Mesenchymal stem cell (in vitro differentiated cells and primary cell): ENCODE measurements at regions not wholly inside any gene's neighbourhood (a gene's known extent, or its start where the extent isn't known, plus 50 kb on each side); places are given as distances from the start of the nearest gene placed in this dataset.
A peak's percentile ranks its signal among the peaks of the same experiment; 100 is the strongest.

Source experiments
- DNase-seq: peaks from one replicate; pipeline ENCODE4 v3.0.0-alpha.2; 2013
- H2AFZ ChIP-seq: one replicate; pipeline ENCODE4 v1.6.1; 2013; ENCODE audit warnings: low read depth, mild to moderate bottlenecking, control low read depth, inconsistent platforms, low read length, moderate library complexity
- H2AK5ac ChIP-seq: 2 replicates; pipeline ENCODE4 v1.6.1; 2013; ENCODE audit warnings: low read length, moderate library complexity, mild to moderate bottlenecking, inconsistent platforms; ENCODE audit not compliant: severe bottlenecking
- H2BK120ac ChIP-seq: one replicate; pipeline ENCODE4 v1.6.1; 2013; ENCODE audit warnings: low read depth, mild to moderate bottlenecking, inconsistent platforms, low read length, moderate library complexity
- H2BK12ac ChIP-seq, 2 experiments: one replicate each; pipeline ENCODE4 v1.6.1; 2013; ENCODE audit warnings: inconsistent platforms in 2 of 2, low read length in 2 of 2, mild to moderate bottlenecking in 2 of 2, moderate library complexity in 2 of 2, control low read depth in 1 of 2
- H2BK15ac ChIP-seq: one replicate; pipeline ENCODE4 v1.6.1; 2013; ENCODE audit warnings: mild to moderate bottlenecking, low read depth, inconsistent platforms; ENCODE audit not compliant: poor library complexity, severe bottlenecking
- H2BK5ac ChIP-seq: 2 replicates; pipeline ENCODE4 v1.6.1; 2013; ENCODE audit warnings: low read depth, mild to moderate bottlenecking, low read length, control low read depth, inconsistent platforms; ENCODE audit not compliant: poor library complexity, severe bottlenecking
- H3K14ac ChIP-seq, 2 experiments: one replicate each; pipeline ENCODE4 v1.6.1; 2013; ENCODE audit warnings: inconsistent platforms in 2 of 2, low read length in 2 of 2, control low read depth in 1 of 2, mild to moderate bottlenecking in 1 of 2, moderate library complexity in 1 of 2
- H3K18ac ChIP-seq, 2 experiments: one replicate each; pipeline ENCODE4 v1.6.1; 2013; ENCODE audit warnings: inconsistent platforms in 2 of 2, low read length in 2 of 2, control low read depth in 1 of 2, low read depth in 1 of 2, mild to moderate bottlenecking in 1 of 2
- H3K23ac ChIP-seq, 2 experiments: one replicate each; pipeline ENCODE4 v1.6.1; 2013; ENCODE audit warnings: inconsistent platforms in 2 of 2, low read length in 2 of 2, mild to moderate bottlenecking in 2 of 2, moderate library complexity in 2 of 2, control low read depth in 1 of 2
- H3K27ac ChIP-seq: 2 replicates; pipeline ENCODE4 v1.5.1; 2013; ENCODE audit warnings: mild to moderate bottlenecking, moderate library complexity, low read length, control low read depth, inconsistent platforms; ENCODE audit not compliant: poor library complexity, severe bottlenecking
- H3K27me3 ChIP-seq, 2 experiments: 2 replicates each; pipeline versions ENCODE4 v1.6.1 to v1.7.0; 2013; ENCODE audit warnings: low read length in 2 of 2, mild to moderate bottlenecking in 2 of 2, moderate library complexity in 2 of 2, control low read depth in 1 of 2, inconsistent platforms in 1 of 2; ENCODE audit not compliant: control insufficient read depth in 1 of 2, insufficient read depth in 1 of 2
- H3K36me3 ChIP-seq, 2 experiments: 2 replicates each; pipeline versions ENCODE4 v1.6.1 to v1.7.0; 2013; ENCODE audit warnings: low read length in 2 of 2, control low read depth in 1 of 2, inconsistent platforms in 1 of 2, low read depth in 1 of 2, mild to moderate bottlenecking in 1 of 2; ENCODE audit not compliant: insufficient read depth in 2 of 2, control insufficient read depth in 1 of 2
- H3K4ac ChIP-seq, 2 experiments: one replicate each; pipeline ENCODE4 v1.6.1; 2013; ENCODE audit warnings: inconsistent platforms in 2 of 2, low read length in 2 of 2, mild to moderate bottlenecking in 2 of 2, moderate library complexity in 2 of 2, control low read depth in 1 of 2, low read depth in 1 of 2
- H3K4me1 ChIP-seq: 2 replicates; pipeline ENCODE4 v1.6.1; 2013; ENCODE audit warnings: low read depth, low read length, control low read depth; ENCODE audit not compliant: control insufficient read depth, insufficient read depth
- H3K4me2 ChIP-seq: 2 replicates; pipeline ENCODE4 v1.6.1; 2013; ENCODE audit warnings: low read length, mild to moderate bottlenecking, inconsistent platforms; ENCODE audit not compliant: poor library complexity, severe bottlenecking
- H3K4me3 ChIP-seq, 2 experiments: 2 replicates each; pipeline versions ENCODE4 v1.5.1 to v1.7.0; 2013; ENCODE audit warnings: low read length in 2 of 2, mild to moderate bottlenecking in 2 of 2, control low read depth in 1 of 2, low read depth in 1 of 2; ENCODE audit not compliant: insufficient read depth in 1 of 2
- H3K79me1 ChIP-seq: replicated peaks from 2 replicates; pipeline ENCODE4 v1.6.1; 2013; ENCODE audit warnings: mild to moderate bottlenecking, control low read depth, low read length, inconsistent platforms; ENCODE audit not compliant: poor library complexity, severe bottlenecking
- H3K9ac ChIP-seq: 2 replicates; pipeline ENCODE4 v1.7.0; 2013; ENCODE audit warnings: mild to moderate bottlenecking, low read length, moderate library complexity
- H3K9me3 ChIP-seq: 2 replicates; pipeline ENCODE4 v1.7.0; 2013; ENCODE audit warnings: mild to moderate bottlenecking, low read length; ENCODE audit not compliant: control insufficient read depth
- H4K8ac ChIP-seq: one replicate; pipeline ENCODE4 v1.6.1; 2013; ENCODE audit warnings: inconsistent platforms, mild to moderate bottlenecking, low read length, moderate library complexity
- H4K91ac ChIP-seq: one replicate; pipeline ENCODE4 v1.6.1; 2013; ENCODE audit warnings: mild to moderate bottlenecking, low read length, inconsistent platforms
- WGBS: methylation state at CpG from one replicate; pipeline ENCODE4 v1.1.7; 2013; ENCODE audit warnings: mixed read lengths; 5-methylcytosine and 5-hydroxymethylcytosine counted together

GRCh38 chr2:15712551-15713342 is 121.1 kb downstream of the DDX1 start:
- Histone ChIP-seq H2BK15ac (no peak overlapping the region), H3K18ac (no peak overlapping the region), H3K14ac (no peak overlapping the region), H3K4ac (no peak overlapping the region), H2BK12ac (no peak overlapping the region), H4K91ac (no peak overlapping the region), H3K4me2 (no peak overlapping the region), H3K23ac (no peak overlapping the region), H3K79me1 (no peaks in the 10 kb centered on the region), H3K27me3 (peaks cover 8 to 17% of the 10 kb centered on the region in 2 experiments), H3K4me3 (no peak overlapping the region), H3K36me3 (peaks cover 0 to 4% of the 10 kb centered on the region in 2 experiments), H3K27ac (no peak overlapping the region), H2BK120ac (no peak overlapping the region), H2AK5ac (peak overlapping the region; percentile 27), H3K9ac (no peak overlapping the region), H3K4me1 (peaks cover 15% of the 10 kb centered on the region), H3K9me3 (no peaks in the 10 kb centered on the region), H4K8ac (no peak overlapping the region), H2BK5ac (no peak overlapping the region), H2AFZ (no peak overlapping the region)
- DNase-seq, result no peak
- WGBS, result 87% methylated on average over 6 of the region's 7 CpGs

- no peak overlapping the region for H3K27ac ChIP-seq
These were observed 121.8 kb downstream of the DDX1 start for GRCh38 chr2:15713475-15713874.

GRCh38 chr2:15714002-15714401 is 122.3 kb downstream of the DDX1 start:
- H2BK15ac ChIP-seq, result no peak overlapping the region
- WGBS, result 87% methylated on average over 5 of the region's 5 CpGs

More at GRCh38 chr2:15713475-15713874, 121.8 kb downstream of the DDX1 start:
- no peak overlapping the region for H3K9ac ChIP-seq
- no peak overlapping the region for H2AK5ac ChIP-seq
- DNase-seq, result no peak
- H3K9me3 ChIP-seq, result no peaks in the 10 kb centered on the region
- H2BK12ac ChIP-seq, result no peak overlapping the region
- H3K4ac ChIP-seq, result no peak overlapping the region
- no peak overlapping the region for H3K4me3 ChIP-seq
- 70% methylated on average over 3 of the region's 4 CpGs for WGBS
- H3K79me1 ChIP-seq, result no peaks in the 10 kb centered on the region
- H3K4me2 ChIP-seq, result no peak overlapping the region
- H2AFZ ChIP-seq, result no peak overlapping the region
- H2BK120ac ChIP-seq, result no peak overlapping the region
- no peak overlapping the region for H3K18ac ChIP-seq
- no peak overlapping the region for H2BK5ac ChIP-seq
- H4K8ac ChIP-seq, result no peak overlapping the region
- H3K23ac ChIP-seq, result no peak overlapping the region
- no peak overlapping the region for H2BK15ac ChIP-seq
- peaks cover 15% of the 10 kb centered on the region for H3K4me1 ChIP-seq
- H4K91ac ChIP-seq, result no peak overlapping the region
- H3K14ac ChIP-seq, result no peak overlapping the region
- H3K36me3 ChIP-seq, result peaks cover 0 to 4% of the 10 kb centered on the region in 2 experiments
- H3K27me3 ChIP-seq, result peaks cover 8 to 17% of the 10 kb centered on the region in 2 experiments

GRCh38 chr2:15714609-15715008 is 122.9 kb downstream of the DDX1 start:
- Histone ChIP-seq H3K4me1 (peaks cover 13% of the 10 kb centered on the region), H3K36me3 (peaks cover 0 to 4% of the 10 kb centered on the region in 2 experiments), H3K27me3 (peaks cover 8 to 17% of the 10 kb centered on the region in 2 experiments), H2AFZ (no peak overlapping the region), H3K9me3 (no peaks in the 10 kb centered on the region), H3K4me2 (no peak overlapping the region), H4K8ac (no peak overlapping the region), H2BK5ac (no peak overlapping the region), H3K9ac (no peak overlapping the region), H3K14ac (no peak overlapping the region), H4K91ac (no peak overlapping the region), H2BK12ac (no peak overlapping the region), H3K18ac (no peak overlapping the region), H3K79me1 (no peaks in the 10 kb centered on the region), H3K23ac (no peak overlapping the region), H2AK5ac (peak overlapping the region; percentile 64), H3K4ac (no peak overlapping the region), H3K27ac (no peak overlapping the region), H3K4me3 (no peak overlapping the region), H2BK120ac (no peak overlapping the region), H2BK15ac (no peak overlapping the region)
- DNase-seq, result no peak
- 100% methylated on average over 1 of the region's 1 CpG for WGBS

More at GRCh38 chr2:15714002-15714401, 122.3 kb downstream of the DDX1 start:
- Histone ChIP-seq H3K4me2 (no peak overlapping the region), H3K14ac (no peak overlapping the region), H4K91ac (no peak overlapping the region), H4K8ac (no peak overlapping the region), H3K9ac (no peak overlapping the region), H2BK120ac (no peak overlapping the region), H2BK12ac (no peak overlapping the region), H2AK5ac (peak overlapping the region; percentile 64), H3K36me3 (peaks cover 0 to 4% of the 10 kb centered on the region in 2 experiments), H3K27ac (no peak overlapping the region), H3K23ac (no peak overlapping the region), H3K79me1 (no peaks in the 10 kb centered on the region), H3K4ac (no peak overlapping the region), H3K27me3 (peaks cover 8 to 17% of the 10 kb centered on the region in 2 experiments), H3K9me3 (no peaks in the 10 kb centered on the region), H3K18ac (no peak overlapping the region), H2BK5ac (no peak overlapping the region), H3K4me3 (no peak overlapping the region), H2AFZ (no peak overlapping the region), H3K4me1 (peaks cover 13% of the 10 kb centered on the region)
- no peak for DNase-seq
